ENCODE measurements at regions not wholly inside any gene's neighbourhood (a gene's known extent, or its start where the extent isn't known, plus 50 kb on each side); places are given as distances from the start of the nearest gene placed in this dataset.

- no peak overlapping the region for H3K4me3 ChIP-seq (replicated peaks; ENCODE audit: low read depth, low read length)
- H3K36me3 ChIP-seq (ENCODE audit: control insufficient read depth, insufficient read depth, low read length), result no peaks in the 10 kb centered on the region
- DNase-seq (ENCODE audit: extremely low read depth, insufficient read length), result no peak
- TF ChIP-seq CTCF (IDR thresholded peaks at IDR 0.05; ENCODE audit: insufficient read depth, low read length, poor library complexity, severe bottlenecking), result no peak
- no peaks in the 10 kb centered on the region for H3K27me3 ChIP-seq (replicated peaks; ENCODE audit: control insufficient read depth, insufficient read depth, low read length)
These were observed 65.8 kb downstream of the RASSF10 start for GRCh38 chr11:13074714-13075464.

- DNase-seq (ENCODE audit: extremely low read depth, insufficient read length), result no peak
- TF ChIP-seq CTCF (IDR thresholded peaks at IDR 0.05; ENCODE audit: insufficient read depth, low read length, poor library complexity, severe bottlenecking), result no peak
- Histone ChIP-seq H3K36me3 (ENCODE audit: control insufficient read depth, insufficient read depth, low read length) (no peaks in the 10 kb centered on the region), H3K4me3 (replicated peaks; ENCODE audit: low read depth, low read length) (no peak overlapping the region), H3K27me3 (replicated peaks; ENCODE audit: control insufficient read depth, insufficient read depth, low read length) (no peaks in the 10 kb centered on the region; the same call in 1 of the 2 replicates)
These were observed 67.8 kb downstream of the RASSF10 start for GRCh38 chr11:13076961-13077360.

- no peak for DNase-seq (ENCODE audit: extremely low read depth, insufficient read length)
- TF ChIP-seq CTCF (IDR thresholded peaks at IDR 0.05; ENCODE audit: insufficient read depth, low read length, poor library complexity, severe bottlenecking), result no peak
- Histone ChIP-seq H3K36me3 (ENCODE audit: control insufficient read depth, insufficient read depth, low read length) (no peaks in the 10 kb centered on the region), H3K27me3 (replicated peaks; ENCODE audit: control insufficient read depth, insufficient read depth, low read length) (no peaks in the 10 kb centered on the region; the same call in none of the 2 replicates), H3K4me3 (replicated peaks; ENCODE audit: low read depth, low read length) (no peak overlapping the region)
These were observed 71.7 kb downstream of the RASSF10 start for GRCh38 chr11:13080861-13081260.

GRCh38 chr11:13082588-13082987, 73.5 kb downstream of the RASSF10 start:
- Histone ChIP-seq H3K36me3 (ENCODE audit: control insufficient read depth, insufficient read depth, low read length) (no peaks in the 10 kb centered on the region), H3K27me3 (replicated peaks; ENCODE audit: control insufficient read depth, insufficient read depth, low read length) (no peaks in the 10 kb centered on the region; the same call in none of the 2 replicates), H3K4me3 (replicated peaks; ENCODE audit: low read depth, low read length) (no peak overlapping the region)
- DNase-seq (ENCODE audit: extremely low read depth, insufficient read length), result no peak
- TF ChIP-seq CTCF (IDR thresholded peaks at IDR 0.05; ENCODE audit: insufficient read depth, low read length, poor library complexity, severe bottlenecking), result no peak

GRCh38 chr11:13090228-13090708, 81.2 kb downstream of the RASSF10 start:
- H3K4me3 ChIP-seq (replicated peaks; ENCODE audit: low read depth, low read length), result no peak overlapping the region
- no peak for TF ChIP-seq CTCF (IDR thresholded peaks at IDR 0.05; ENCODE audit: insufficient read depth, low read length, poor library complexity, severe bottlenecking)
- H3K27me3 ChIP-seq (replicated peaks; ENCODE audit: control insufficient read depth, insufficient read depth, low read length), result no peaks in the 10 kb centered on the region; the same call in 1 of the 2 replicates
- no peak for DNase-seq (ENCODE audit: extremely low read depth, insufficient read length)
- no peaks in the 10 kb centered on the region for H3K36me3 ChIP-seq (ENCODE audit: control insufficient read depth, insufficient read depth, low read length)
